ENCODE measurements at regions not wholly inside any gene's neighbourhood (a gene's known extent, or its start where the extent isn't known, plus 50 kb on each side); places are given as distances from the start of the nearest gene placed in this dataset.

DNA sequence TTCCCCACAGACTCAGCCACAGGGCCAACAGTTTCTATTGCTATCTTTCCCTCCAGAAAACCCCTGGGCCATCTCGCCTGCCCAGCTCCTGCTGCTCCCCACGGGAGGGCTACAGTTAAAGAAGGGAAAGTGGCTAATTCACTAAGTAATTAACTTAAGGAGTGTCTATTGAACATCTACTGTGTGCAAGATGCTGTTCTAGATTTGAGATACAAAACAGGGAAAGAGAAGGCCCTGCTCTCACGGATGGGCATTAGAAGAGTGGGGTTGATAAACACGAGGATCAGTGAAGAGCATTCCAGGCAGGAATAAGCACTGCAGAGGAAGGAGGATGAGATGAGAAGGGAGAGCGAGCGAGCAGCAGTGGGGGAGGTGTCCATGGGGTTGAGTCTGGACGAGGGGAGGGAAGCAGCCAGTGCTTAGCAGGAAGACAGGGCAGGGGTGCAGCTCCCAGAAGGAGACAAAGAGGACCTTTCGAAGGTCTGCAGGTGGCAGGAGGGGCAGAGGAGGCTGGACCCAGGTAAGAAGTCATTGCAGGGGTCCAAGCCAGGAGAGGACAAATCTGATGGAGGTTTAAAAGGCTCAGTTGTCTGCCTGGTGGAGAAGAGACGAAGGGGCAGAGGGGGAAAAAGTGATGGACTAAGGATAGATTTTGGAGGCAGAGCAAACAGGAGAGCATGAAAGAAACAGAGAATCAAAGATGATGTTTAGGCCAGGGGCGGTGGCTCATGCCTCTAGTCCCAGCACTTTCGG is 64.7 kb downstream of the KLF15 start:
- no peak overlapping the region for H3K27ac ChIP-seq
- peaks cover 0 to 12% (median 5%) of the 10 kb centered on the region in 4 donors for H3K4me1 ChIP-seq
- H3K27me3 ChIP-seq: peaks cover 28% of the 10 kb centered on the region
- no peak overlapping the region for H3K4me3 ChIP-seq
- intact Hi-C loops (cut with DNase I; ENCODE audit: low total_unique reads): no loop called here
- 78 to 79% methylated on average over 8 to 11 of the region's 11 CpGs for WGBS, 2 donors (ENCODE audit: low coverage in 1 of 2)
- no peak for TF ChIP-seq EP300 (IDR thresholded peaks at IDR 0.05; ENCODE audit: low read depth)
- TF ChIP-seq POLR2A (IDR thresholded peaks at IDR 0.05): no peak
- TF ChIP-seq, protein P1, sequence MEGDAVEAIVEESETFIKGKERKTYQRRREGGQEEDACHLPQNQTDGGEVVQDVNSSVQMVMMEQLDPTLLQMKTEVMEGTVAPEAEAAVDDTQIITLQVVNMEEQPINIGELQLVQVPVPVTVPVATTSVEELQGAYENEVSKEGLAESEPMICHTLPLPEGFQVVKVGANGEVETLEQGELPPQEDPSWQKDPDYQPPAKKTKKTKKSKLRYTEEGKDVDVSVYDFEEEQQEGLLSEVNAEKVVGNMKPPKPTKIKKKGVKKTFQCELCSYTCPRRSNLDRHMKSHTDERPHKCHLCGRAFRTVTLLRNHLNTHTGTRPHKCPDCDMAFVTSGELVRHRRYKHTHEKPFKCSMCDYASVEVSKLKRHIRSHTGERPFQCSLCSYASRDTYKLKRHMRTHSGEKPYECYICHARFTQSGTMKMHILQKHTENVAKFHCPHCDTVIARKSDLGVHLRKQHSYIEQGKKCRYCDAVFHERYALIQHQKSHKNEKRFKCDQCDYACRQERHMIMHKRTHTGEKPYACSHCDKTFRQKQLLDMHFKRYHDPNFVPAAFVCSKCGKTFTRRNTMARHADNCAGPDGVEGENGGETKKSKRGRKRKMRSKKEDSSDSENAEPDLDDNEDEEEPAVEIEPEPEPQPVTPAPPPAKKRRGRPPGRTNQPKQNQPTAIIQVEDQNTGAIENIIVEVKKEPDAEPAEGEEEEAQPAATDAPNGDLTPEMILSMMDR (IDR thresholded peaks at IDR 0.05): no peak
- TF ChIP-seq POLR2AphosphoS5 (IDR thresholded peaks at IDR 0.05): no peak
- no peaks in the 10 kb centered on the region for H3K36me3 ChIP-seq
- in situ Hi-C loops (cut with MboI; ENCODE audit: low pct_ligation_motif_present in 1 of 4, low pct_unique_long_range_greater_than_20kb in 1 of 4, low sequenced_read_pairs in 3 of 4): no loop called here
- DNase-seq: no peak
- H3K9me3 ChIP-seq: no peaks in the 10 kb centered on the region

DNA sequence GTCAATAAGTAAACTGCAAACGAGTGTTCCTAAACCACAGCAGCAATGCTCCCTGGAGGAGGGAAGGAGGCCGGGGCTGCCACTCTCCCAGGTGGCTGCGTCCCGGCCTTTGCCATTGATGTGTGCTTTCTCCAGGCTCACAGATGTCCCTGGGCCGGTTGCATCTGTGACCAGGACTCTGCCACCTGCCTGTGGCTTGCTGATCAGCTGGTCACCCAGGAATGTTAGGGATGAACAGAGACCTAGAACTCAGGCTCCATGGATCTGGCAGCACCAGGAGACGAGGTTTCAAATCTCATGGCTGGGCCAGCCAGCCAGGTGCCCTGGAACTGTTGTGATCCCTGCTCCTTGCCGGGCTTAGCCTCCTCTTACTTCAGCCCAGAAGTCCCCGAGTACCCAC is 65.7 kb downstream of the KLF15 start:
- Histone ChIP-seq H3K36me3 (no peaks in the 10 kb centered on the region), H3K9me3 (no peaks in the 10 kb centered on the region), H3K4me1 (peaks cover 6 to 19% (median 10%) of the 10 kb centered on the region in 4 donors), H3K4me3 (no peak overlapping the region), H3K27me3 (peaks cover 37% of the 10 kb centered on the region), H3K27ac (no peak overlapping the region)
- 57 to 77% methylated on average over 1 to 8 of the region's 8 CpGs for WGBS, 2 donors (ENCODE audit: low coverage in 1 of 2)
- DNase-seq: no peak
- TF ChIP-seq POLR2A (IDR thresholded peaks at IDR 0.05): no peak
- no peak for TF ChIP-seq POLR2AphosphoS5 (IDR thresholded peaks at IDR 0.05)
- TF ChIP-seq EP300 (IDR thresholded peaks at IDR 0.05; ENCODE audit: low read depth): no peak
- TF ChIP-seq, protein P1 (IDR thresholded peaks at IDR 0.05): no peak
- intact Hi-C loops (cut with DNase I; ENCODE audit: low total_unique reads) (no loop called here), in situ Hi-C loops (cut with MboI; ENCODE audit: low pct_ligation_motif_present in 1 of 4, low pct_unique_long_range_greater_than_20kb in 1 of 4, low sequenced_read_pairs in 3 of 4) (no loop called here)

DNA sequence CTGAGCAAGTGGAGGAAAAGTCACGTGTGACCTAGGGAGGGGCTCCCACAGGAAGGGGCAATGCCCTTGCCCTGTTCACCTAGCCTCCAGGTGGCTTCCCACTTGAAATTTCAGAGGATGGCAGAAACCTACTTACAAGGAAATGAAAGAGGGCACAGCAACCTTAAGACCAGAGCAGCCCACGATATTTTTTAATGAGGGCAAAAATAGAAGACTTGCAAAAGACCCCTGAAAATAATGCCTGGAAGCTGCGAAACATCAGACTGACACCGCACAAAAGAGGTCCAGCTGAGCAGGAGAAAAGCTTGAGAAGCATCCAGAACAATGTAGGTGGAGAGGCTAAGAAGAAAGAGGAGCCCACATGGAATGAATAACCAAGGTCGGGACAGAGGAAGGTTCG is 66.1 kb downstream of the KLF15 start:
- no peak for DNase-seq
- intact Hi-C loops (cut with DNase I; ENCODE audit: low total_unique reads) (no loop called here), in situ Hi-C loops (cut with MboI; ENCODE audit: low pct_ligation_motif_present in 1 of 4, low pct_unique_long_range_greater_than_20kb in 1 of 4, low sequenced_read_pairs in 3 of 4) (no loop called here)
- Histone ChIP-seq H3K27ac (no peak overlapping the region), H3K27me3 (peaks cover 42% of the 10 kb centered on the region), H3K9me3 (no peaks in the 10 kb centered on the region), H3K4me1 (peaks cover 6 to 20% (median 10%) of the 10 kb centered on the region in 4 donors), H3K36me3 (no peaks in the 10 kb centered on the region), H3K4me3 (no peak overlapping the region)
- whole genome bisulfite sequencing, 2 donors (ENCODE audit: low coverage in 1 of 2): 75 to 80% methylated on average over 4 to 6 of the region's 6 CpGs
- TF ChIP-seq POLR2AphosphoS5 (IDR thresholded peaks at IDR 0.05): no peak
- TF ChIP-seq EP300 (IDR thresholded peaks at IDR 0.05; ENCODE audit: low read depth): no peak
- TF ChIP-seq, protein P1 (IDR thresholded peaks at IDR 0.05): no peak
- TF ChIP-seq POLR2A (IDR thresholded peaks at IDR 0.05): no peak

GRCh38 chr3:126290325-126290724 is 66.9 kb downstream of the KLF15 start:
- no peaks in the 10 kb centered on the region for H3K36me3 ChIP-seq
- in situ Hi-C loops (cut with MboI; ENCODE audit: low pct_ligation_motif_present in 1 of 4, low pct_unique_long_range_greater_than_20kb in 1 of 4, low sequenced_read_pairs in 3 of 4) (no loop called here), intact Hi-C loops (cut with DNase I; ENCODE audit: low total_unique reads) (no loop called here)
- no peaks in the 10 kb centered on the region for H3K9me3 ChIP-seq
- peaks cover 50% of the 10 kb centered on the region for H3K27me3 ChIP-seq
- WGBS, 2 donors (ENCODE audit: low coverage in 1 of 2): 40 to 50% methylated on average over 1 of the region's 1 CpG
- TF ChIP-seq POLR2A (IDR thresholded peaks at IDR 0.05): no peak
- TF ChIP-seq EP300 (IDR thresholded peaks at IDR 0.05; ENCODE audit: low read depth): no peak
- TF ChIP-seq, protein P1 (IDR thresholded peaks at IDR 0.05): no peak
- no peak for TF ChIP-seq POLR2AphosphoS5 (IDR thresholded peaks at IDR 0.05)
- no peak overlapping the region for H3K27ac ChIP-seq
- peaks cover 6 to 20% (median 10%) of the 10 kb centered on the region in 4 donors for H3K4me1 ChIP-seq
- no peak overlapping the region for H3K4me3 ChIP-seq
- DNase-seq: no peak
